Retinal pigment epithelial cell (primary cell): ENCODE measurements at regions not wholly inside any gene's neighbourhood (a gene's known extent, or its start where the extent isn't known, plus 50 kb on each side); places are given as distances from the start of the nearest gene placed in this dataset.

Experiments used
- DNase-seq: peaks from one replicate; pipeline ENCODE4 v3.0.0-alpha.2; 2010; ENCODE audit warnings: low read depth
- H3K4me3 ChIP-seq: 2 replicates; pipeline ENCODE4 v1.5.1; 2011; ENCODE audit warnings: mild to moderate bottlenecking, low read length, control low read depth, moderate library complexity
- CTCF ChIP-seq: conservative IDR thresholded peaks from 2 replicates; pipeline ENCODE4 v1.5.1; 2011; ENCODE audit warnings: low read depth, low read length, control low read depth, inconsistent platforms

GRCh38 chr3:87979527-87979926 is 79.3 kb downstream of the CGGBP1 start:
- no peak for TF ChIP-seq CTCF
- no peak overlapping the region for H3K4me3 ChIP-seq
- no peak for DNase-seq

DNA sequence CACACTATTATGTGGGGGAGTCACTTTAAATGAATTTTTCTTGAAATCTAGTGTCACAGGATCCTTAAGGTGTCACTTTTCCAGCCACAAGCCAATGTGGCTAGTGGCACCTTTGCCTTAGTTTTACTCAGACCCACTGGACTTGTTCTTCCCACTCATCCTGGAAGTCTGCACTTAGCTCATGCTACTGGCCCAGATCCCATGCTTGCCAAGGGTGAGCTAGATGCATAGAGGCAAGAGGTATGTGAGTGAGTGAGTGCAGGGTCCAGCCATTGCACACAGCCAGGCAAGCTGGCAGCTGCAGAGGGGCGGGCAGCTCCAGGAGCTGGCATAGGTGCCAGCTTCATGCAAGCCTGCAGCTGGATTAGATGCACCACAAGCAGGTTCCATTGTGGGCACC is 81.0 kb downstream of the CGGBP1 start:
- H3K4me3 ChIP-seq = no peak overlapping the region
- no peak for TF ChIP-seq CTCF

GRCh38 chr3:87975716-87976115 is 83.1 kb downstream of the CGGBP1 start:
- TF ChIP-seq CTCF = no peak
- no peak for DNase-seq
- H3K4me3 ChIP-seq = no peak overlapping the region

More for the DNA sequence above, 81.0 kb downstream of the CGGBP1 start:
- no peak for DNase-seq

- DNase-seq = no peak
- TF ChIP-seq CTCF = no peak
- H3K4me3 ChIP-seq = no peak overlapping the region
Measured at GRCh38 chr3:87973906-87974305, 84.9 kb downstream of the CGGBP1 start.

- DNase-seq = no peak
- H3K4me3 ChIP-seq = no peak overlapping the region
- no peak for TF ChIP-seq CTCF
Measured at GRCh38 chr3:87969620-87970019, 89.2 kb downstream of the CGGBP1 start.

DNA sequence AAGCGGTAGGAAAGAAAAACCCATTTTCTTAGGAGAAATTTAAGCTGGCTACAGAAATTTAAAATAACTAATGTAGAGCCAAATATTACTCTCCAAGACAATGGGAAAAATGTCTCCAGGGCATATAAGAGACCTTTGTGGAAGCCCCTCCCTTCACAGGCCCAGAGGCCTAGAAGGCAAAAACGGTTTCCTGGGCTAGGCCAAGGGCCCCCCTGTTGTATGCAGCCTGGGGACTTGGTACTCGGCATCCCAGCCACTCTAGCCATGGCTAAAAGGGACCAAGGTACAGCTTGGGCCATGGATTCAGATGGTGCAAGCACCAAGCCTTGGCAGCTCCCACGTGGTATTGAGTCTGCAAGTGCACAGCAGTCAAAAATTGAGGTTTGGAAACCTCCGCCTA is 90.1 kb downstream of the CGGBP1 start:
- H3K4me3 ChIP-seq = no peak overlapping the region
- TF ChIP-seq CTCF = no peak
- no peak for DNase-seq

- no peak overlapping the region for H3K4me3 ChIP-seq
- TF ChIP-seq CTCF = no peak
- DNase-seq = no peak
Measured at GRCh38 chr3:87958289-87958688, 100.5 kb downstream of the CGGBP1 start.
